Mesothelial cell of epicardium (in vitro differentiated cells): ENCODE measurements at regions not wholly inside any gene's neighbourhood (a gene's known extent, or its start where the extent isn't known, plus 50 kb on each side); places are given as distances from the start of the nearest gene placed in this dataset.

Experiments used
- DNase-seq, 2 experiments: peaks; one replicate each; pipeline ENCODE4 v3.0.0; 2021; ENCODE audit warnings: low spot score in 2 of 2; ENCODE audit not compliant: unreplicated experiment in 2 of 2
- H3K27ac Mint-ChIP-seq: 2 replicates; pipeline ENCODE4 v1.8.0; 2021; ENCODE audit warnings: mixed read lengths
- H3K27me3 Mint-ChIP-seq: 2 replicates; pipeline ENCODE4 v1.8.0; 2021; ENCODE audit warnings: low read depth, mixed read lengths
- H3K36me3 Mint-ChIP-seq: 2 replicates; pipeline ENCODE4 v1.8.0; 2021; ENCODE audit warnings: mixed read lengths
- H3K4me1 Mint-ChIP-seq: 2 replicates; pipeline ENCODE4 v1.8.0; 2021; ENCODE audit warnings: mixed read lengths
- H3K4me3 Mint-ChIP-seq: 2 replicates; pipeline ENCODE4 v1.8.0; 2021; ENCODE audit warnings: mild to moderate bottlenecking, moderate library complexity, mixed read lengths
- H3K9me3 Mint-ChIP-seq: 2 replicates; pipeline ENCODE4 v1.8.0; 2021; ENCODE audit warnings: mixed read lengths
- CTCF ChIP-seq: fragments of 200-600 bp; sonication (generic); IDR thresholded peaks from one replicate; pipeline ENCODE4 v1.5.0; 2021; ENCODE audit warnings: antibody characterized with exemption; ENCODE audit not compliant: unreplicated experiment

GRCh38 chr14:97630249-97630648 lies 833.1 kb downstream of the VRK1 start:
- Mint-ChIP-seq H3K4me1 (peaks cover 5% of the 10 kb centered on the region), H3K4me3 (no peak overlapping the region), H3K27me3 (peaks cover 18% of the 10 kb centered on the region), H3K36me3 (no peaks in the 10 kb centered on the region), H3K9me3 (no peaks in the 10 kb centered on the region), H3K27ac (no peak overlapping the region)
- DNase-seq, result no peak
- TF ChIP-seq CTCF, result no peak

- H3K36me3 Mint-ChIP-seq, result no peaks in the 10 kb centered on the region
- TF ChIP-seq CTCF, result no peak
- no peaks in the 10 kb centered on the region for H3K9me3 Mint-ChIP-seq
- H3K27me3 Mint-ChIP-seq, result peaks cover 18% of the 10 kb centered on the region
- H3K4me3 Mint-ChIP-seq, result no peak overlapping the region
- DNase-seq, result no peak
- no peak overlapping the region for H3K27ac Mint-ChIP-seq
- H3K4me1 Mint-ChIP-seq, result peaks cover 8% of the 10 kb centered on the region
These were observed 836.1 kb downstream of the VRK1 start for GRCh38 chr14:97633131-97633738.

DNA sequence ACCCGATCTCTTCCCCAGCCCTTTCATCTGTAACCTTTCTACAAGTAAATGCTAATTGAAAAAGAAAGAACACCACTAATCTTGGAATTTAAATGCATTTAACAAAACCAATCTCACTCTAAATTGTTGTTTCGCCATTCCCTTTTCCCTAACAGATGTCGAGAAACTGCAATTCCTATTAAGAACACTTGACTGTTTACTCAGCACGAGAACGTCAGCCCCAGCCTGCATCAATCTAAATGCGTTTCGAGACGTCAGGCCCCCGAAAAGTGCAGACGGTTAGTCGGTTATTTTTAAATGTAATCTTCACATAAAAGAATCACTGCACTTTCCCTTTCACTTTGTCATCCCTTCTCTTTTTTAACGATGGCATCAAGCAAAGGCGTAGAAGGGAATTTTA lies 837.6 kb downstream of the VRK1 start:
- no peaks in the 10 kb centered on the region for H3K9me3 Mint-ChIP-seq
- H3K4me3 Mint-ChIP-seq, result no peak overlapping the region
- TF ChIP-seq CTCF, result no peak
- H3K4me1 Mint-ChIP-seq, result peaks cover 17% of the 10 kb centered on the region
- no peak overlapping the region for H3K27ac Mint-ChIP-seq
- DNase-seq, result no peak
- peaks cover 18% of the 10 kb centered on the region for H3K27me3 Mint-ChIP-seq
- no peaks in the 10 kb centered on the region for H3K36me3 Mint-ChIP-seq

DNA sequence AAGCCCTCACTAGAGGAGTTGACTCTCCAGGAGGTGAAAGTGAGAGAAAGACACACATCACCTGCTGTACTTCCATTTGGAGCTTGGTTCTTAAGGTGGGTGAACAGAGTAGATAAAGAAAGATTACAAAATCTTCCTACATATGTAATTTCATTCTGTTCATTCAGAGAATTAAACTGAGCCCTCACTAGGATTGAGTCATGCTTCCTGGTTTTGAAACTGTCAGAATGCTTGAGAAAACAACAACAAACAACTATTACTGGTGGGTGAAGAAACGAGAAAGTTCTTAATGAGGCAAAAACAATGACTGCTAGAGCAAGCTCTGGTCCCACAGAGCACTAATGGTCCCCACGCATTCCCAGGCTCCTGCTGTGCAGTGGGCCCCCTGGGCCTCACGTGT lies 841.7 kb downstream of the VRK1 start:
- H3K9me3 Mint-ChIP-seq, result peaks cover 5% of the 10 kb centered on the region
- no peak for DNase-seq
- peaks cover 7% of the 10 kb centered on the region for H3K27me3 Mint-ChIP-seq
- TF ChIP-seq CTCF, result no peak
- H3K4me3 Mint-ChIP-seq, result no peak overlapping the region
- no peaks in the 10 kb centered on the region for H3K36me3 Mint-ChIP-seq
- H3K27ac Mint-ChIP-seq, result no peak overlapping the region
- H3K4me1 Mint-ChIP-seq, result peaks cover 24% of the 10 kb centered on the region

- no peak for DNase-seq
- Mint-ChIP-seq H3K4me3 (no peak overlapping the region), H3K27ac (no peak overlapping the region), H3K4me1 (peaks cover 20% of the 10 kb centered on the region), H3K27me3 (peaks cover 1% of the 10 kb centered on the region), H3K36me3 (no peaks in the 10 kb centered on the region), H3K9me3 (peaks cover 5% of the 10 kb centered on the region)
- no peak for TF ChIP-seq CTCF
These were observed 842.8 kb downstream of the VRK1 start for GRCh38 chr14:97640031-97640430.

GRCh38 chr14:97641827-97642226 lies 844.6 kb downstream of the VRK1 start:
- H3K4me3 Mint-ChIP-seq, result no peak overlapping the region
- H3K4me1 Mint-ChIP-seq, result peaks cover 20% of the 10 kb centered on the region
- DNase-seq, result no peak
- no peaks in the 10 kb centered on the region for H3K27me3 Mint-ChIP-seq
- no peaks in the 10 kb centered on the region for H3K36me3 Mint-ChIP-seq
- TF ChIP-seq CTCF, result no peak
- peaks cover 5% of the 10 kb centered on the region for H3K9me3 Mint-ChIP-seq
- no peak overlapping the region for H3K27ac Mint-ChIP-seq
